IPS-18c (cell line): ENCODE measurements at regions not wholly inside any gene's neighbourhood (a gene's known extent, or its start where the extent isn't known, plus 50 kb on each side); places are given as distances from the start of the nearest gene placed in this dataset.

Experiments used
- H3K4me3 ChIP-seq: 2 replicates; pipeline ENCODE4 v1.7.0; 2013; ENCODE audit warnings: low read depth, mild to moderate bottlenecking, low read length, moderate library complexity; ENCODE audit not compliant: insufficient read depth
- H3K9me3 ChIP-seq: one replicate; pipeline ENCODE4 v1.6.1; 2013; ENCODE audit warnings: mild to moderate bottlenecking, low read length, moderate library complexity; ENCODE audit not compliant: control insufficient read depth, insufficient read depth

GRCh38 chr2:352696-353095, 64.8 kb upstream of the ALKAL2 start:
- Histone ChIP-seq H3K4me3 (no peak overlapping the region), H3K9me3 (no peaks in the 10 kb centered on the region)

GRCh38 chr2:349390-349789, 61.5 kb upstream of the ALKAL2 start:
- no peak overlapping the region for H3K4me3 ChIP-seq
- no peaks in the 10 kb centered on the region for H3K9me3 ChIP-seq

DNA sequence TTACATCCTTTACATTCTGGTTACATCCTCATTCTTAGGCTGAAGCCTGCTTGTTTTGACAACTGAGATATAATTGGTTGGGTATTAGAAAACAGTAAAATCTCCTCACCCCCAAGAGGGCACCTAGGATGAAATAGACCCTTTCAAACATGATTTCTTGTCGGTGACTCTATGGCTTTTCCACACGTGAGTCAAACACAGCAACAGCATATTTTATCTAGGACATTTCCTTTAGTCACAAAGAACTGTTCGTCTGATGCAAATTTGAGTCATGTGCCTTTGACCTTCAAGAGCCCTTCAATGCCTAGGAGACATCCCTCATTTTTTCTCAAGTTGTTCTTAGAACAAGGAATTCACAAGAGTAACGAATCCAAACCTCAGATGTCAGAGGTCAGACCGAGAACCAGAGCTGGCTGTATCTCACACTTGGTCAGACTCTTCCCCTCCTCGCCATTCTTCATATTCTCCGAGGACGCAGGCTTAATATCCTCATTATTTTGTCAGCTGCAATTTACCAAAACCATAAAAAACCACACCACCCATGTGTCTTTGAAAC, 60.5 kb upstream of the ALKAL2 start:
- Histone ChIP-seq H3K9me3 (no peaks in the 10 kb centered on the region), H3K4me3 (no peak overlapping the region)

- Histone ChIP-seq H3K9me3 (no peaks in the 10 kb centered on the region), H3K4me3 (no peak overlapping the region)
Observed at GRCh38 chr2:344811-345210, 56.9 kb upstream of the ALKAL2 start.

DNA sequence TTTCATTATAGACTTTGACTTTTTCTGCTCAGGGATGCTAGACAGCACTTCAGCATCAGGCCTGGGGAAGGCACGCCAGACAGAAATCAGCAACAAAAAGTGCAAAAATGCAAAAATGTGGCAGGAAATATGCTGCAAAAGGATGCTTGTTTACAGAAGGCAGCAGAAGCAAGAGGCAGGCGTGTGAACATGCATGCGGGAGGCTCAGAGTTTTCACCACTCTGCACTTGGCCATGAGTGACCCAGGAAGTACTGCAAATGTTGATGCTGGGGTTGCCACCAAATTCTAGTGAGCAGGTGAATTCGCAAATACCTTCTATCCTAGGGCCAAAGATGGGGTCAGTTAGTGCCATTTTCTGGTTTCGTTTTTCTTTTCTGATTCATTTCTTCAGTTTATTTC, 55.5 kb upstream of the ALKAL2 start:
- Histone ChIP-seq H3K9me3 (peaks cover 3% of the 10 kb centered on the region), H3K4me3 (no peak overlapping the region)

DNA sequence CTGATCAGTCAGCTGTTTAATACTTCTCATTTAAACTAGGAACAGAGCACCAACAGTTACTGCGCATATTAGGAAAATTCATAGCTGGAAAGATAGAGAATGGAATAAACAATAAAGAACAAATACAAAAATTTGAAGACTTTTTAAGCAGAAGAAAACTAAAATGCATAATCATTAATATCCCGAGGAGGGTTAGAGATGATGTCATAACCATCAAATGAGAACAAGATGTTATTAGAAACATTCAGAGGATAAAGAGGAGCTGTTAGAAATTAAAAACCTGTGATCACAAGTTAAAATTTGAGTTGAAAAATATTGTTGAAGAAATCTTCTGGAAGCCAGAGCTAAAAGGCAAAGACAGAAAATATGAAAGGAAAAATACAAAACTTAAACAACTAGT, 54.0 kb upstream of the ALKAL2 start:
- Histone ChIP-seq H3K9me3 (peaks cover 6% of the 10 kb centered on the region), H3K4me3 (no peak overlapping the region)

DNA sequence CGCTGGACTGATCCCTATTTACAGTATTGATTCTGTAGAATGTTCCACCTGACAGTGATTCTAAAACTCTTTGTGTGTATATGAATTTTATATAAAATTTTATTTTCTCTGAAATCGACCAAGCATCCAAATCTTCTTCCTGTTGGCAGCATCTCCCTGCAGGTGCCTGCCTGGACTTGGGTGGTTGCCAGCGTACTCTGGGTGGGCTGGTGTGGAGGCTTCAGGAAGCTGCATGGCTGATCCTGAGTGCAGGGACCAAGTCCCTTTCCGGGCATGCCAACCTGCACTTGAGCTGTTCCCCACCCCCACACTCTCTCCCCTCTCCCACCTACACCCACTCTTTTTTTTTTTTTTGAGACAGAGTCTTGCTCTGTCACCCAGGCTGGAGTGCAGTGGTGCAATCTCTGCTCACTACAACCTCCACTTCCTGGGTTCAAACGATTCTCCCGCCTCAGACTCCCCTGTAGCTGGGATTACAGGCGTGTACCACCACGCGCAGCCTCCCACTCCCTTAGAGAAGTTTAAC, 53.2 kb upstream of the ALKAL2 start:
- H3K9me3 ChIP-seq = peaks cover 6% of the 10 kb centered on the region
- H3K4me3 ChIP-seq = no peak overlapping the region
